ENCODE measurements at regions not wholly inside any gene's neighbourhood (a gene's known extent, or its start where the extent isn't known, plus 50 kb on each side); places are given as distances from the start of the nearest gene placed in this dataset.
A peak's percentile ranks its signal among the peaks of the same experiment; 100 is the strongest.

DNA sequence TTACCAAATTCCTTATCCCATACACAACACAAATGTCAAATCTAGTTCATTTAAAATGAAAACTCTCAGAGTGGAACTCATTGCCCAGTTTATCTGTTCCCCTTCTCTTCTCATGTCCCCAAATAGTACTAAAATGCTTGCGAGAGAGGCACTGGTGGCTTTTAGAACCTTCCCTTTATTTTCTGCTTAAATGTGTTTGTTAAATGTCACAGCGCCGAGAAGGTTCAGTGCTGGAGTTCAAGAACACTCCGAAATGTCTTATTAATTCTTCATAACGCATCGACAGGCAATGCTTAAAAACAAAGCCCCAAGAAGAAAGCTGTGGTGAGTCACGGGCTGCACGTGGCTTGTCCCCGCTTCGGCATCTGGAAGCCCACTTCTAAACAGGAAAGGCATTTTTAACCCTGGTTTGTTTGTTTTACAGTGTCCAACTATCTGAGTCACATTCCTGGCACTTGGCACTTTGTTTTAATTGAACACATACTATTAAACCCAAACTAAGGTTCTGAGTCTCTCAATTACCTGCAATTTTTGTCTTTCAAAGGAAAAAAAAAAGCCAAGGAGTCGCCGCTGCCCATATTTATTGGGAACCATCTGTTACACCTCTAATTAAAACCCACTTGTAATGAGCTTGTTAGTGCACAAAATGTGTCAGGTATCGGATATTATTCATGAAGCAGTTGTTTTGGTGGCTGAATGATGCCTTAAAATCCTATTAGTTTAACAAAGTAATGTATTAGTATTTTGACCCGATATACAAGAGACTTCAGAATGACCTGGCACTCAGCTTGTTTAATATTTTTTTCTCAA lies 49.9 kb upstream of the MGMT start:
- peak; percentile 12 for DNase-seq (ENCODE audit: low read depth, low spot score)

Measured in ELF-1 (cell line).